Skeletal muscle tissue (tissue), 3 donors: ENCODE measurements at regions not wholly inside any gene's neighbourhood (a gene's known extent, or its start where the extent isn't known, plus 50 kb on each side); places are given as distances from the start of the nearest gene placed in this dataset.
"Not testable (repeated sequence)": the region's sequence is repeated elsewhere in the genome, so short reads cannot be mapped to it uniquely, and the experiment has no call there.

ENCODE experiments used
- H3K27ac ChIP-seq: one replicate; pipeline ENCODE4 v1.7.0; 2013; ENCODE audit warnings: mild to moderate bottlenecking, low read depth, low read length, inconsistent platforms
- H3K27me3 ChIP-seq, 3 donors: one replicate each; pipeline ENCODE4 v1.7.0; 2013; ENCODE audit warnings: low read length in 3 of 3; ENCODE audit not compliant: control insufficient read depth in 3 of 3, insufficient read depth in 3 of 3
- H3K36me3 ChIP-seq, 3 donors: one replicate each; pipeline ENCODE4 v1.7.0; 2013; ENCODE audit warnings: low read length in 3 of 3; ENCODE audit not compliant: control insufficient read depth in 3 of 3, insufficient read depth in 3 of 3
- H3K4me1 ChIP-seq, 3 donors: one replicate each; pipeline ENCODE4 v1.7.0; 2013; ENCODE audit warnings: low read length in 3 of 3, mild to moderate bottlenecking in 3 of 3; ENCODE audit not compliant: control insufficient read depth in 3 of 3, insufficient read depth in 3 of 3
- H3K4me3 ChIP-seq, 3 donors: one replicate each; pipeline ENCODE4 v1.7.0; 2013; ENCODE audit warnings: low read length in 3 of 3
- H3K9ac ChIP-seq, 3 donors: one replicate each; pipeline ENCODE4 v1.7.0; 2013; ENCODE audit warnings: low read length in 3 of 3, mild to moderate bottlenecking in 3 of 3, moderate library complexity in 2 of 3, low read depth in 1 of 3
- H3K9me3 ChIP-seq, 3 donors: one replicate each; pipeline ENCODE4 v1.7.0; 2013; ENCODE audit warnings: low read length in 3 of 3; ENCODE audit not compliant: control insufficient read depth in 3 of 3
- donor health status: Osteomylitis.

DNA sequence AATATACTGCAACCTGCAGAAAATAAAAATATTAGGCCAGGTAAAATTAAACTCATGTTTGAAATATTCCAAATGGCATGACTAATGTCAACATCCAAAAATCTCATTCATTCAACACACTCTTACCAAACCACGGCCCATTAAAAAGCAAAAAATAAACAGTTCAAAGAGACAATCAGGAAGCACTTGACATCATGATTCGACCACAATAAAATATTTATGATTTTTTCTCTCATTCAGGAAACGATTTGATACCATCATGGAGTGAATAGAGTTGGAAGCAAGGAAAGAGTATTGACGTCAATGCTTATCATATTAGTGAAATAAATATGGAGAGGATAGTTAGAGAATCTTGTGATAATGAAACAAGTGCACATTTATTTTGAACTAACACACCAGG is 354.1 kb downstream of the KCNJ2 start:
- H3K27ac ChIP-seq = no peak overlapping the region
- peaks cover 0 to 3% (median 0%) of the 10 kb centered on the region in 3 donors for H3K4me1 ChIP-seq

DNA sequence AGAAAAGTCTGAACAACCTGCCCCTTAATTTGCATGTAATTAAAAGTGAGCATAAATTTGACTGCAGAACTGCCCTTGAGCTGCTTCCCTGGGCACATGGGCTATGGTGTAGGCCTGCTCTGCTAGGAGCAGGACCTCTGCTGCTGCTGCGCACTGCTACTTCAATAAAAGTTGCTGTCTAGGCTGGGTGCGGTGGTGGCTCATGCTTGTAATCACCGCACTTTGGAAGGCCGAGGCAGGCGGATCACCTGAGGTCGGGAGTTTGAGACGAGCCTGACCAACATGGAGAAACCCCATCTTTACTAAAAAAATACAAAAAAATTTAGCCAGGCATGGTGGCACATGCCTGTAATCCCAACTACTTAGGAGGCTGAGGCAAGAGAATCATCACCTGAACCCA is 355.7 kb downstream of the KCNJ2 start:
- H3K27ac ChIP-seq, H3K9ac ChIP-seq, H3K36me3 ChIP-seq, H3K9me3 ChIP-seq, H3K4me1 ChIP-seq, H3K4me3 ChIP-seq, H3K27me3 ChIP-seq: not testable (repeated sequence)

More for the DNA sequence above, 354.1 kb downstream of the KCNJ2 start:
- H3K4me3 ChIP-seq = no peak overlapping the region
- no peak overlapping the region for H3K9ac ChIP-seq
- no peaks in the 10 kb centered on the region for H3K9me3 ChIP-seq
- H3K36me3 ChIP-seq = no peaks in the 10 kb centered on the region
- H3K27me3 ChIP-seq = no peaks in the 10 kb centered on the region

DNA sequence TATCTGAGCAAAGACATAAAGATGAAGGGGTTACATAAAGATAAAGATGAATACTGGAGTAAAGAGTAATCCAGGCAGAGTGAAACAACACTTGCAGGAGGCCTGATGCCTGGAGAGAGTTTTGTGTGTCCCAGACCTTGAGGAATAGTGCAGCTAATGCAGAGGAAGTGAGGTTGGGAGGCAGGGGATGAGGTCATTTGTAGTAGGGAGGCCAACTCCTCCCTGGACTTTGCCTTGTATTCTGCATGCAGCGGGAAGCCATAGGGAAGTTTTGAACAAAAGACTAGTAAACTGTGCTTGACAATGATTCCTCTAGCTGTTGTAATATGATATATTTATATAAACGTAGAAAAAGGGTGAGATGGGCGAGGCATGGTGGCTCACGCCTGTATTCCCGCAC is 356.6 kb downstream of the KCNJ2 start:
- Histone ChIP-seq H3K9me3 (no peaks in the 10 kb centered on the region), H3K4me3 (no peak overlapping the region), H3K36me3 (no peaks in the 10 kb centered on the region), H3K4me1 (peaks cover 0 to 3% (median 0%) of the 10 kb centered on the region in 3 donors), H3K27me3 (no peaks in the 10 kb centered on the region), H3K27ac (no peak overlapping the region), H3K9ac (no peak overlapping the region)

DNA sequence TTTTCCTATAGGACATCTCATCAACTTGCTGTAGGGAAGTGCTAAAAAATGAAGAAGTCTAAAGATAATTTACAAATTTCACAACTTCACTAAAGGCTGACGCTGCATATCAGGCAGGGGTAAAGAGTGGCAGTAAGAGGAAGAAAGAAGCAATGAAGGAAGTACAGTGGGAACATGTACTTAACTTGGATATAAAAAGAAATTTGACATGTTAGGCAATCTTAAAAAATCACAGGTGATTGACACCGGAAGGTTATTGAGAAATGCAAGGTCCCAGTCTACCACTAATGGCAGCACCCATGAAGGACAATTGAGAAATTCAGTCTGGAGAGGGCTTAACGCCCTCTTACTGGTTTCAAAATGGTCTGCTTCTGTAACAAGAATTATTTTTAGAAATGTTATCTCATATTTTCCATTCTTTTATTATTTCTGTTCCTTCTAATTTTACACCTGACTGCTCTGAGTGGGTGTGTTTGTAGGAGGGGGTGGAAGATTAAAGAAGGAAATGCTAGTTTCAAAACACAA is 358.1 kb downstream of the KCNJ2 start:
- Histone ChIP-seq H3K9me3 (no peaks in the 10 kb centered on the region), H3K27ac (no peak overlapping the region), H3K4me1 (no peaks in the 10 kb centered on the region), H3K27me3 (no peaks in the 10 kb centered on the region), H3K36me3 (no peaks in the 10 kb centered on the region), H3K9ac (no peak overlapping the region), H3K4me3 (no peak overlapping the region)

DNA sequence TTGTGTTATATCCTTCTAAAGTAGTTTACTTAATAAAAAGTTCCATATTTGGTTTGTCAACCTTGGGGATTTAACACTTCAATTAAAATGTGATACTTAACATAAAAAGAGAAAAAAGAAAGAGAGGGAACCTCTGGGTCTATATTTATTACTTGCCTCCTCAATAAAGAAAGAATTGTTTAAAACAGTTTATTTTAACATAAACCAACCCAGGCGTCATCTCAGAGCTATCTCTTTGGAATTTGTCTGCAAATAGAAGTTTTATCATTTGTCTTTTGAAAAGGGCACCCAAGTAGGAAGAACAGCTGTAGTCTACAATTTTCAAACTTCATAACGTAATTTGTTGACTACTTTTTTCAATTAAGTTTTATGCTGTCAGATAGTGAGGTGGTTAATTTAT is 364.1 kb downstream of the KCNJ2 start:
- H3K27me3 ChIP-seq = no peaks in the 10 kb centered on the region
- H3K27ac ChIP-seq = no peak overlapping the region
- no peak overlapping the region for H3K9ac ChIP-seq
- no peaks in the 10 kb centered on the region for H3K4me1 ChIP-seq
- no peaks in the 10 kb centered on the region for H3K36me3 ChIP-seq
- no peaks in the 10 kb centered on the region for H3K9me3 ChIP-seq
- no peak overlapping the region for H3K4me3 ChIP-seq

DNA sequence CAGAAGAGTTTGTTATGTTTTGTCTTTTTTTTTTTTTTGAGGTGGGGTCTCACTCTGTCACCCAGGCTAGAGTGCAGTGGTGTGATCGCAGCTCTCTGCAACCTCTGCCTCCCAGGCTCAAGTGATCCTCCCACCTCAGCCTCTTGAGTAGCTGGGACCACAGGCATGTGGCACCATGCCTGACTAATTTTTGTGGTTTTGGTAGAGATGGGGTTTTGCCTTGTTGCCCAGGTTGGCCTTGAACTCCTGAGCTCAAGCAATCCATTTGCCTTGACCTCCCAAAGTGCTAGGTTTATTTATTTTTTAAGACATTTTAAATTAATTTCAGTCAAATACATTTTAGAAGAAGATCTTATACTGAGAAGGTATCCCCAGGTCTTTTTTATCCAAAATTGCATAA is 366.7 kb downstream of the KCNJ2 start:
- H3K9ac ChIP-seq = no peak overlapping the region
- H3K27me3 ChIP-seq = no peaks in the 10 kb centered on the region
- no peaks in the 10 kb centered on the region for H3K36me3 ChIP-seq
- H3K4me3 ChIP-seq = no peak overlapping the region
- no peak overlapping the region for H3K27ac ChIP-seq
- no peaks in the 10 kb centered on the region for H3K9me3 ChIP-seq
- no peaks in the 10 kb centered on the region for H3K4me1 ChIP-seq

DNA sequence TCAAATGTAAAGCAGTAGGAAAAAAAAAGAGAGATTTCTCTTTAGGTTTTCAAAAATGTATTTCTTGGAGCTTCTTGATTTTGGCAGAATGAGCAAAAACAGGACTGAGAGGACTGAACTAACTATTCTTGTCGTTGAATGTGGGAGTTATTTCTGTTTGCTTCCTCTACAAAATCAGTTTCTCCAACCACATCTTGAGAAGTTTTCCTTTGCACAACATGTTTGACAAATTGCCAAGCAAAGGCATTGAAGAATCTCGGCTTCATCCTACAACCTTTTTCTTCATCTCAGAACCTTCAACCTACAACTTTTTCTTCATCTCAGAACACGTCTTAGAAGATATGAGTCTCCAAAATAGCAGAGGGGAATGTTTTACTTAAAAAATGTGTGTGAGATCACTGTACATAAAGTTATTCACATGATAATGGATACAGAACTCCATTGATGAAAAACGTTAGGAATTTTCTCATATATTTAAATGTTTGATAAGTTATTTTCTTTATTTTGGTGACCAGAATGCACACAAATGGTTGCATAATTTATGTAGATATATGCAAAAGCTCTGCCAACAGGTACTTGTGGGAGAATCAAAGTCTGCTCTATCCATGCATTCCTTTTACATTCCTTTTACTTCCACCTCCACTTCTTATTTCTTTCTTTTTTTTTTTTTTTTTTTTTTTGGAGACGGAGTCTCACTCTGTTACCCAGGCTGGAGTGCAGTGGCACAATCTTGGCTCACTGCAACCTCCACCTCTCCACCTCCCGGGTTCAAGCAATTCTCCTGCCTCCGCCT is 370.0 kb downstream of the KCNJ2 start:
- H3K36me3 ChIP-seq = no peaks in the 10 kb centered on the region

DNA sequence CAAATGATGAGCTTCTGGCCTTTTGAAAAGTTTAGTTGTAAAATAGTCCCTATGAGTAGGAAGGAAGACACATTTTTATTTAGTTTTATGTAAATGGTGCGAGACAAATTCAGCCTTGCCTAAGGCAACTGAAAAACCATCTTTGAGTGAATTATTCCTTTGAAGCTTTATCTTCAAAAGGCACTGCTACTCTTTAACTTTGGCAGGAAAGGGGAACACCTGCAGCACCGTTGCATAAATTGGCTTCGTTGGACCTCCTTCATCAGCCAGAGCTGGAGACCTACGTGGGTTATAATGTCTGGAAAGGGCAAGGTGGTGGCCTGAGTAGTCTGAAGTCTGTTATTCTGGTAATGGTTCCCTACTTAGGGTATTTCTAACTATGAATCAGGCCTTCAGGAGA is 373.5 kb downstream of the KCNJ2 start:
- H3K36me3 ChIP-seq = no peaks in the 10 kb centered on the region
- no peak overlapping the region for H3K27ac ChIP-seq
- no peak overlapping the region for H3K4me3 ChIP-seq
- no peak overlapping the region for H3K9ac ChIP-seq
- H3K9me3 ChIP-seq = no peaks in the 10 kb centered on the region
- H3K27me3 ChIP-seq = no peaks in the 10 kb centered on the region
- no peaks in the 10 kb centered on the region for H3K4me1 ChIP-seq

More for the DNA sequence above, 370.0 kb downstream of the KCNJ2 start:
- Histone ChIP-seq H3K9me3 (no peaks in the 10 kb centered on the region), H3K27ac (no peak overlapping the region), H3K9ac (no peak overlapping the region), H3K4me3 (no peak overlapping the region), H3K4me1 (no peaks in the 10 kb centered on the region), H3K27me3 (no peaks in the 10 kb centered on the region)

DNA sequence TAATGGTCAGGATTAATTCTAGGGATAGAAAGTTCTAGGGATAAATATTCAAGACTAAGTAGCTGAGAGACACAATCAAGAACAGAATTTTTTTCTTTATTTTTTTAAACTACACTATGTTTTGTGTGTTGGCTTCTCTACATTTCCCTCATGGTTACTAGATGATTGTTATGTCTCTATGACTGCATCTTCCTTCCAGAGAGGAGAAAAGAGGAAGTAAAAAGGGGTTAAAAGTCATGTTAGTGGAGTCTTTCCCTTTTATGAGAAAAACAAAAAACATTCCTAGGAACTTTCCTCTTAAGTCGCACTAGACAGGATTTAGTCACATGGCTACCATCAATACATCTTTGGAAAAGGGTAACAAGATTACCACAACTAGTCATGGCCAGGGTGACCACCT is 375.0 kb downstream of the KCNJ2 start:
- no peak overlapping the region for H3K27ac ChIP-seq

DNA sequence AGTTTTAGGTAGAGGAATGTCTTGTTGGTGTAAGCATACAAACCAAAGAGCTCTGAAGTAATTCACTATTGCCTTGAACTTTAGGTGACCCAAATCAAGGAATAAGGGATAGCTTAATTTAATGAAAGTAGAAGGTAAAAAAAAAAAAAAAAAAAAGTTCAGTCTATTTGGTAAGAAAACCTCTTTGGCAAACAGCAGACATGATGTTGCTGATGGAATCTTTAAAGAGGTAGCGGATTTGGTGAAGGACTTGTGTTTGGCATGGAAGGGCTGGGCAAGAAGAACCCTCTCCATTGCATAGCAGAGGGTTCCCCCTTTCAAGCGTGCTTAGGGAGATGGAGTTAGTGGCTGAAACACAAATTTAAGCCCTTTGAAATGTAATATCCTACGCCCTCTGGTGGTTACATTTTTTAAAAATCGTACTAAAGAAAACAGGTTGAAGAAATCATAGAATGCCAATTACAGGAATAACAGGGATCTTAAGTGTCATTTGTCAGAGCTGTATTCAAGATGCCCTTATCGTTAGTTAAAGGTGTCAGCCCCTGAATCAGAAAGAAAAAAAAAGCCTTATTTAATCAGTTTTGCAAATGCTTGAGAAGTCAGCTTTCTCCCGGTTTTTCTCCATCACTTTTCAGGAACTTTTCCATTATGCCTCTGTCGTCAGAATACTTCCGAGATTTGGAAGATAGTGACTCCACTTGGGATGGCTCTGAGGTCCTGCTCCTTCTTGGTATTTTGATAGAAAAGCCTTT is 383.1 kb downstream of the KCNJ2 start:
- H3K9ac ChIP-seq = no peak overlapping the region
- no peaks in the 10 kb centered on the region for H3K27me3 ChIP-seq
- no peak overlapping the region for H3K27ac ChIP-seq
- H3K4me3 ChIP-seq = no peak overlapping the region
- no peaks in the 10 kb centered on the region for H3K9me3 ChIP-seq
- no peaks in the 10 kb centered on the region for H3K36me3 ChIP-seq
- no peaks in the 10 kb centered on the region for H3K4me1 ChIP-seq

More for the DNA sequence above, 375.0 kb downstream of the KCNJ2 start:
- H3K27me3 ChIP-seq = no peaks in the 10 kb centered on the region
- no peaks in the 10 kb centered on the region for H3K36me3 ChIP-seq
- H3K9me3 ChIP-seq = no peaks in the 10 kb centered on the region
- no peak overlapping the region for H3K4me3 ChIP-seq
- no peaks in the 10 kb centered on the region for H3K4me1 ChIP-seq
- H3K9ac ChIP-seq = no peak overlapping the region
